CD4-positive, alpha-beta T cell (primary cell): ENCODE measurements at regions not wholly inside any gene's neighbourhood (a gene's known extent, or its start where the extent isn't known, plus 50 kb on each side); places are given as distances from the start of the nearest gene placed in this dataset.

Source experiments
- ATAC-seq: fragments of 200-7000 bp; cut with Tn5 transposase; one replicate; pipeline ENCODE4 v1.10.0; 2022; ENCODE audit warnings: mild to moderate bottlenecking; ENCODE audit not compliant: poor library complexity
- CTCF ChIA-PET: fragments of 350-600 bp; sonication (Branson Sonifier 250); formaldehyde crosslinking; loops from one replicate; lab custom pipeline; 2021; ENCODE audit warnings: antibody characterized with exemption, inconsistent platforms; lab: Charles Lee
- POLR2A ChIA-PET: fragments of 350-600 bp; sonication (Branson Sonifier 250); formaldehyde crosslinking; loops from one replicate; lab custom pipeline; 2021; ENCODE audit warnings: antibody characterized with exemption, inconsistent platforms; lab: Charles Lee
- DNase-seq, 14 experiments: peaks; one replicate each; pipeline ENCODE4 v3.0.0-alpha.2; 2013 to 2020; ENCODE audit warnings: mixed read lengths in 2 of 14
- H3K27ac ChIP-seq, 2 donors: one replicate each; pipeline versions ENCODE4 v1.5.1 to v1.7.0; 2013; ENCODE audit warnings: low read length in 2 of 2, low read depth in 1 of 2, mild to moderate bottlenecking in 1 of 2
- H3K27me3 ChIP-seq, 2 experiments: 1 replicate in 1 of 2; 2 replicates in 1 of 2; pipeline versions ENCODE4 v1.6.1 to v1.7.0; 2013; ENCODE audit warnings: low read length in 2 of 2, control low read depth in 1 of 2, mild to moderate bottlenecking in 1 of 2, moderate library complexity in 1 of 2; ENCODE audit not compliant: insufficient read depth in 2 of 2, control insufficient read depth in 1 of 2
- H3K36me3 ChIP-seq: one replicate; pipeline ENCODE4 v1.6.1; 2013; ENCODE audit warnings: low read length, control low read depth; ENCODE audit not compliant: insufficient read depth
- H3K4me1 ChIP-seq: one replicate; pipeline ENCODE4 v1.6.1; 2013; ENCODE audit warnings: low read length, control low read depth; ENCODE audit not compliant: insufficient read depth
- H3K4me3 ChIP-seq: one replicate; pipeline ENCODE4 v1.5.1; 2013; ENCODE audit warnings: mild to moderate bottlenecking, low read length, moderate library complexity
- H3K9me3 ChIP-seq, 2 experiments: 1 replicate in 1 of 2; 2 replicates in 1 of 2; pipeline versions ENCODE4 v1.6.1 to v1.7.0; 2013; ENCODE audit warnings: low read length in 2 of 2, mild to moderate bottlenecking in 2 of 2, control low read depth in 1 of 2, moderate library complexity in 1 of 2; ENCODE audit not compliant: control insufficient read depth in 1 of 2, insufficient read depth in 1 of 2
- H3K27ac Mint-ChIP-seq: one replicate; pipeline ENCODE4 v1.8.0; 2020; ENCODE audit warnings: mixed read lengths
- H3K27me3 Mint-ChIP-seq: one replicate; pipeline ENCODE4 v1.8.0; 2021; ENCODE audit warnings: mixed read lengths
- H3K36me3 Mint-ChIP-seq: one replicate; pipeline ENCODE4 v1.8.0; 2021; ENCODE audit warnings: low read depth, mixed read lengths
- H3K4me1 Mint-ChIP-seq: one replicate; pipeline ENCODE4 v1.8.0; 2021; ENCODE audit warnings: low read depth, mixed read lengths
- H3K4me3 Mint-ChIP-seq: one replicate; pipeline ENCODE4 v1.8.0; 2020; ENCODE audit warnings: mild to moderate bottlenecking, mixed read lengths
- H3K9me3 Mint-ChIP-seq: one replicate; pipeline ENCODE4 v1.8.0; 2020; ENCODE audit warnings: mixed read lengths
- CTCF ChIP-seq: fragments of 200-600 bp; IDR thresholded peaks from one replicate; pipeline ENCODE4 v1.8.0; 2022; ENCODE audit warnings: antibody characterized with exemption, mild to moderate bottlenecking
- intact Hi-C, 2 experiments: fragments of 100-400 bp; cut with DNase I in 1 of 2; cut with micrococcal nuclease in 1 of 2; formaldehyde crosslinking; loops; one replicate each; pipeline versions ENCODE4 v1.15.1 to v1.9.0; 2023 to 2025; cut with DNase I, micrococcal nuclease

GRCh38 chr6:92180090-92180489, 1239.3 kb downstream of the EPHA7 start:
- no peaks in the 10 kb centered on the region for H3K27me3 ChIP-seq
- H3K4me3 ChIP-seq, result no peak overlapping the region

GRCh38 chr6:92176666-92177065, 1242.7 kb downstream of the EPHA7 start:
- Mint-ChIP-seq H3K4me3 (no peak overlapping the region), H3K9me3 (peaks cover 10% of the 10 kb centered on the region), H3K4me1 (no peaks in the 10 kb centered on the region), H3K27me3 (no peaks in the 10 kb centered on the region), H3K27ac (no peak overlapping the region), H3K36me3 (no peaks in the 10 kb centered on the region)
- Histone ChIP-seq H3K4me1 (no peaks in the 10 kb centered on the region), H3K9me3 (peaks cover 0 to 3% of the 10 kb centered on the region in 2 experiments), H3K27ac (no peak overlapping the region), H3K36me3 (no peaks in the 10 kb centered on the region), H3K4me3 (no peak overlapping the region), H3K27me3 (no peaks in the 10 kb centered on the region)
- no peak for DNase-seq
- TF ChIP-seq CTCF, result no peak
- CTCF ChIA-PET, result no interaction called here
- intact Hi-C loops, result no loop called here
- POLR2A ChIA-PET, result no interaction called here
- ATAC-seq, result no peak

More at GRCh38 chr6:92180090-92180489, 1239.3 kb downstream of the EPHA7 start:
- H3K9me3 Mint-ChIP-seq, result peaks cover 9% of the 10 kb centered on the region
- no peak for TF ChIP-seq CTCF
- CTCF ChIA-PET, result no interaction called here
- ATAC-seq, result no peak
- no peak overlapping the region for H3K4me3 Mint-ChIP-seq
- H3K36me3 Mint-ChIP-seq, result no peaks in the 10 kb centered on the region
- no peak overlapping the region for H3K27ac Mint-ChIP-seq
- no peaks in the 10 kb centered on the region for H3K4me1 Mint-ChIP-seq
- H3K27ac ChIP-seq, result no peak overlapping the region
- no peaks in the 10 kb centered on the region for H3K9me3 ChIP-seq
- no peak for DNase-seq
- POLR2A ChIA-PET, result no interaction called here
- H3K27me3 Mint-ChIP-seq, result no peaks in the 10 kb centered on the region
- no peaks in the 10 kb centered on the region for H3K36me3 ChIP-seq
- intact Hi-C loops, result no loop called here
- no peaks in the 10 kb centered on the region for H3K4me1 ChIP-seq

- Histone ChIP-seq H3K27me3 (no peaks in the 10 kb centered on the region), H3K4me3 (no peak overlapping the region), H3K4me1 (no peaks in the 10 kb centered on the region), H3K36me3 (no peaks in the 10 kb centered on the region), H3K27ac (no peak overlapping the region), H3K9me3 (peaks cover 0 to 3% of the 10 kb centered on the region in 2 experiments)
- no peak overlapping the region for H3K27ac Mint-ChIP-seq
- H3K9me3 Mint-ChIP-seq, result peaks cover 7% of the 10 kb centered on the region
- intact Hi-C loops, result no loop called here
- H3K4me1 Mint-ChIP-seq, result no peaks in the 10 kb centered on the region
- TF ChIP-seq CTCF, result no peak
- no peak for DNase-seq
- POLR2A ChIA-PET, result no interaction called here
- no peaks in the 10 kb centered on the region for H3K36me3 Mint-ChIP-seq
- H3K27me3 Mint-ChIP-seq, result no peaks in the 10 kb centered on the region
- CTCF ChIA-PET, result no interaction called here
- no peak overlapping the region for H3K4me3 Mint-ChIP-seq
- ATAC-seq, result no peak
Measured at GRCh38 chr6:92174398-92175073, 1244.8 kb downstream of the EPHA7 start.
